Coronary artery (tissue), 2 donors: ENCODE measurements at regions not wholly inside any gene's neighbourhood (a gene's known extent, or its start where the extent isn't known, plus 50 kb on each side); places are given as distances from the start of the nearest gene placed in this dataset.
"Not testable (repeated sequence)": the region's sequence is repeated elsewhere in the genome, so short reads cannot be mapped to it uniquely, and the experiment has no call there.

Source experiments
- DNase-seq: peaks from one replicate; pipeline ENCODE4 v3.0.0-alpha.2; 2017; ENCODE audit warnings: low spot score
- H3K27ac ChIP-seq, 2 donors: fragments of 200-600 bp; sonication (generic); one replicate each; pipeline ENCODE4 v1.5.1; 2016 to 2019
- H3K4me3 ChIP-seq: fragments of 200-600 bp; sonication (generic); 2 replicates; pipeline ENCODE4 v1.5.1; 2016; ENCODE audit warnings: mild to moderate bottlenecking, moderate library complexity
- TF ChIP-seq, protein P1 (sequence below): fragments of 200-600 bp; sonication (generic); IDR thresholded peaks from one replicate; pipeline ENCODE4 v1.5.1; 2019; ENCODE audit warnings: antibody characterized with exemption

DNA sequence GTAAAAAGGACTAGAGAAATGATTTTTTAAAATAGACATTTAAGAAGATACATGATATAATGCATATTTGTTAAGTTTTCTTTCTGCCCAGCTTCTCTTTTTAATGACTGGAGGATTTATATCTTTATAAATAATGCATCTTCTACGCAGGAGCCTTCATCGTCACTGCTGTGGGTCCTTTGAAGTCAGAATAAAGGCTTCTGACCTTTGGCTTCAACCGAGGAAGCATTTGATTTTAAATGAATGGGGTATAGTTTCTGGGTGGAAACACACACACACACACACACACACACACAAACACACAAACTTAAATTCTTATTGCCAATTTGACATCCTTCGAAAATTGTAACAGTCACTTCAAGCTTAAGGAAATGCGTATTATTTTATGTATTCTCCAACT lies 690.9 kb downstream of the BRINP3 start:
- Histone ChIP-seq H3K4me3 (no peak overlapping the region), H3K27ac (no peak overlapping the region)
- no peak for DNase-seq
- TF ChIP-seq, protein P1, sequence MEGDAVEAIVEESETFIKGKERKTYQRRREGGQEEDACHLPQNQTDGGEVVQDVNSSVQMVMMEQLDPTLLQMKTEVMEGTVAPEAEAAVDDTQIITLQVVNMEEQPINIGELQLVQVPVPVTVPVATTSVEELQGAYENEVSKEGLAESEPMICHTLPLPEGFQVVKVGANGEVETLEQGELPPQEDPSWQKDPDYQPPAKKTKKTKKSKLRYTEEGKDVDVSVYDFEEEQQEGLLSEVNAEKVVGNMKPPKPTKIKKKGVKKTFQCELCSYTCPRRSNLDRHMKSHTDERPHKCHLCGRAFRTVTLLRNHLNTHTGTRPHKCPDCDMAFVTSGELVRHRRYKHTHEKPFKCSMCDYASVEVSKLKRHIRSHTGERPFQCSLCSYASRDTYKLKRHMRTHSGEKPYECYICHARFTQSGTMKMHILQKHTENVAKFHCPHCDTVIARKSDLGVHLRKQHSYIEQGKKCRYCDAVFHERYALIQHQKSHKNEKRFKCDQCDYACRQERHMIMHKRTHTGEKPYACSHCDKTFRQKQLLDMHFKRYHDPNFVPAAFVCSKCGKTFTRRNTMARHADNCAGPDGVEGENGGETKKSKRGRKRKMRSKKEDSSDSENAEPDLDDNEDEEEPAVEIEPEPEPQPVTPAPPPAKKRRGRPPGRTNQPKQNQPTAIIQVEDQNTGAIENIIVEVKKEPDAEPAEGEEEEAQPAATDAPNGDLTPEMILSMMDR: no peak

DNA sequence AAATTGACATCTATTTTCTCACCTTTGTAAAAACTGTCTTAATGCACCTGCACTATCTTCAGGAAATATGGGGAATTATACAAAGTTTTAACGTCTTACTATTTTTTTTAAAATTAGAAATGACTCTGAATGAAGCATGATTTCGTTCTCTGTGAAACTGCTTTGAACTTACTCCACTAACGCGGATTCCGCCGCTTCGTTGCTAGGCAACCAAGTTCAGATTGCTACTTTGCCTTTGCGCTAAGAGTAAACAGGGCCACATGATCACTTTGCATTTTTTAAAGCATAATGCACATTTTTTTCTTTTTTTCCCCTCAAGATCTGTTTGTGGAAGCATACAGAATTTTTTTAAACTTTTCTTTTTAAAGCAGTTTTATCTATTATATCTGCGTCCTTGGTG lies 690.5 kb downstream of the BRINP3 start:
- DNase-seq: no peak
- TF ChIP-seq, protein P1: no peak
- no peak overlapping the region for H3K4me3 ChIP-seq
- no peak overlapping the region for H3K27ac ChIP-seq

DNA sequence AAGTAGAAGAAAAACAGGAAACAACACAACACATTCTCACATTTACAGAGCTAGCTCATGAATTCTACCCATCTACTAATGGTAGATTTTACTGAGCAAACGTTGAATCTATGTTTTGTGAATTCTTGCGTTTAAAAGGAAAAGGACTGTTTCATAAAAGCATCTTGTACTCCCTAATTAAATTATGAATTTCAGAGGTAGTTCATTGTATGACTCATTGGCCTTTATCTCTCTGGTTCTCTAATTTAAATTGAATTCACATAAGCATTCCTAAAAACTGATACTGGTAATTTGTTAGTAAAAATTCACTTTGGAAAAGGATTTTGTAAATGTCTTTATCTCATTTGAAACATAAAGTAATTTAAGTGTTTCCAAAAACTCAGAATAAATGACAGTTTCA lies 687.3 kb downstream of the BRINP3 start:
- TF ChIP-seq, protein P1: no peak
- Histone ChIP-seq H3K27ac (no peak overlapping the region), H3K4me3 (no peak overlapping the region)
- DNase-seq: no peak

DNA sequence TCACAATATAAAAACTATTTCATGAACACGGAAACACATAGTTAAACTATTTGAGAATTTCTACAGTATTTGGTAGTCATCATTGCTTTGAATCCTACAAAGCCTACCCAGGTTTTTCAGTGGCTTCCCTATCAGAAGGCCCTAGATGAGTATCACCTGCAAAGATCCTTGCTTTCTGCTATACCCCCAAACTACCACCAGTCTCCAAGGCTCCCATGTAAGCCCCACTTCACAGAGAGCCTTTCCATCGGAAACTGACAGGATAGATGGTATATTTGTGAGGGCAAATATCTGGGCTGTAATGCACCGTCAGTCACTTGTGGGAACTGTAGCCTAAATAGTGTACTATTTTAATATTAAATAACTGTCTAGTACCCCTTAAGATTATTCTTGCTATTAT lies 674.3 kb downstream of the BRINP3 start:
- no peak for DNase-seq
- H3K4me3 ChIP-seq: no peak overlapping the region
- TF ChIP-seq, protein P1: no peak
- H3K27ac ChIP-seq: no peak overlapping the region

DNA sequence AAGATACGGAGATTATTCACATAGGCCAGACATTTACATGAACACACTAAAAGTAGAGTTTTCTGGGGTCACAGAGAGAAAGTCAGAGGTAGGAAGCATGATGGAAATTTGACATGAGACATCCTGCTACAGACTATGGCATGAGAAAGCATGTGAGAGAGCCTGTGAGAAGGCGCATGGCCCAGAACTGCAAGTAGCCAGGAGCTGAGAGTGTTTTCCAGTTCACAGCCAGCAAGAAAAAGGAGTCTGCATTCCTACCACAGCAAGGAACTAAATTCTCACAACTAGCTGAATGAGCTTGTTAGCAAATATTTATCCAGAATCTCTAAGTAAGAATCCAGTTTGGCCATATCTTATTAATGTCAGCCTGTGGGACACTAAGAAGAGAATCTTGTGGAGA lies 673.3 kb downstream of the BRINP3 start:
- TF ChIP-seq, protein P1: no peak
- no peak for DNase-seq
- no peak overlapping the region for H3K27ac ChIP-seq
- H3K4me3 ChIP-seq: no peak overlapping the region

DNA sequence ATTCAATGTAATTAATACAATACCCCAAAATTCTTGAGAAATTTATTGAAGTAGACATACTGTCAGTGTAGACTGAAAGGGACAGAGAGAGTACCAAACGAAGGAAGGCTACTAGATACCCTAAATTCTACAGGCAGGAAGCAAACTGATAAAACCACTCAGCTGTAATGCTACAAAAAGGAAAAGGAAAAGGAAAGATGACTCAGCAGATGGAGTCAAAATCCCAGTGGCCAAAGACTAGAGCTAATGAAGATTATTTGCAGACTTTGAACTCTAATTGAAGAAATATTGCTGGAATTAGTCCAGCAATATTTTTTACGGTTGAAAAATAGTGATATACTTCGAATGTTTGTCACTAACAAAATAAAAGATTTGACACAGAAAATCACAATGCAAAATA lies 671.9 kb downstream of the BRINP3 start:
- TF ChIP-seq, protein P1: no peak
- no peak for DNase-seq
- no peak overlapping the region for H3K27ac ChIP-seq

DNA sequence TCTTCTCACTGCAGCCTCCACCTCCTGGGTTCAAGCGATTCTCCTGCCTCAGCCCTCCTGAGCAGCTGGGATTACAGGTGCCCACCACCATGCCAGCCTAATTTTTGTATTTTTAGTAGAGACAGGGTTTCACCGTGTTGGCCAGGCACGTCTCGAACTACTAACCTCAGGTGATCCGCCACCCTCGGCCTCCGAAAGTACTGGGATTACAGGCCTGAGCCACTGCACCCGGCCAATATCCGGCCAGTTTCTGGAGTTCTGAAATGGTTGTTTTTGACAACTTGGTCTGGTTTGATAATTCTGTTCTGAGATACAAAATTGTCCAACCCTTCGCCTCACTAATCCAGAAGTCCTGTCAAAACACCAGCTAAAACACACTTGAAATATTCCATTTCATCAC lies 667.0 kb downstream of the BRINP3 start:
- H3K27ac ChIP-seq, H3K4me3 ChIP-seq, DNase-seq: not testable (repeated sequence)

More for the DNA sequence above, 671.9 kb downstream of the BRINP3 start:
- H3K4me3 ChIP-seq: no peak overlapping the region

DNA sequence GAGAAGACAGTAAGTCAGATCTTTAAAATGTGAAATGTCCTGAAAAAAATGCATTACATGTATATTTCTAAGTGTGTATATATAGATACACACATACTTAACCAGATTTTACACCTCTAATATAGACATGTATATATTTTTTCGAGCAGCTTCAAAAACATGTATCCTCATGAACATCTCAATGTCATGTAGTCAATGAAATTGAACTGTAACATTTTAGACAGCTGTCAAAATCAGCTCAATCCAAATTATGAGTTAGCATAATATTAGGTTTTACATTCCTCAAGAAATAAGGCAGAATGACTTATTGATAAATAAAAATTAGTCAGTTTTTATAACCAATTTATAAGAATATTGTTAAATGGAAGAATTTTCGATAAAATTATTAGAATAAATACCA lies 665.7 kb downstream of the BRINP3 start:
- no peak for DNase-seq
- TF ChIP-seq, protein P1: no peak
- no peak overlapping the region for H3K4me3 ChIP-seq
- no peak overlapping the region for H3K27ac ChIP-seq
